ENCODE measurements at regions not wholly inside any gene's neighbourhood (a gene's known extent, or its start where the extent isn't known, plus 50 kb on each side); places are given as distances from the start of the nearest gene placed in this dataset.

DNA sequence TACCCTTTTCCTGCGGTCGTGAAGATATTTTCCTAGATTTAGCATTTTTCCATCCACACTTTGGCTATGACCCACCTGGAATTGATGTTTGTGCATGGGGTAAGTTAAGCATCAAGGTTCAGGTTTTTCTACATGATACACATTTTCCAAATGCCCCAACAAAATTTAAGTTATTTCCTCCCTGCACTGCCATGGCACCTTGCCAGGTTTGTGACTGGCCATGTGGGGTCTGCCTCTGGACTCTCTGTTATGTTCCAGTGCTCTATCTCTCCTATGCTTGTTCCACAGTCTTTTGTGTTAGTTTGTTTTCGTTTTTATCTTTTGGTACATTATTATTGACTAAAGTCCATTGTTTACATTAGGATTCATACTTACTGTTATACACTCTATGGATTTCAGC, 934.3 kb downstream of the TBC1D22A start:
- TF ChIP-seq, protein P1, sequence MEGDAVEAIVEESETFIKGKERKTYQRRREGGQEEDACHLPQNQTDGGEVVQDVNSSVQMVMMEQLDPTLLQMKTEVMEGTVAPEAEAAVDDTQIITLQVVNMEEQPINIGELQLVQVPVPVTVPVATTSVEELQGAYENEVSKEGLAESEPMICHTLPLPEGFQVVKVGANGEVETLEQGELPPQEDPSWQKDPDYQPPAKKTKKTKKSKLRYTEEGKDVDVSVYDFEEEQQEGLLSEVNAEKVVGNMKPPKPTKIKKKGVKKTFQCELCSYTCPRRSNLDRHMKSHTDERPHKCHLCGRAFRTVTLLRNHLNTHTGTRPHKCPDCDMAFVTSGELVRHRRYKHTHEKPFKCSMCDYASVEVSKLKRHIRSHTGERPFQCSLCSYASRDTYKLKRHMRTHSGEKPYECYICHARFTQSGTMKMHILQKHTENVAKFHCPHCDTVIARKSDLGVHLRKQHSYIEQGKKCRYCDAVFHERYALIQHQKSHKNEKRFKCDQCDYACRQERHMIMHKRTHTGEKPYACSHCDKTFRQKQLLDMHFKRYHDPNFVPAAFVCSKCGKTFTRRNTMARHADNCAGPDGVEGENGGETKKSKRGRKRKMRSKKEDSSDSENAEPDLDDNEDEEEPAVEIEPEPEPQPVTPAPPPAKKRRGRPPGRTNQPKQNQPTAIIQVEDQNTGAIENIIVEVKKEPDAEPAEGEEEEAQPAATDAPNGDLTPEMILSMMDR (IDR thresholded peaks at IDR 0.05), result no peak
- TF ChIP-seq, protein P2, sequence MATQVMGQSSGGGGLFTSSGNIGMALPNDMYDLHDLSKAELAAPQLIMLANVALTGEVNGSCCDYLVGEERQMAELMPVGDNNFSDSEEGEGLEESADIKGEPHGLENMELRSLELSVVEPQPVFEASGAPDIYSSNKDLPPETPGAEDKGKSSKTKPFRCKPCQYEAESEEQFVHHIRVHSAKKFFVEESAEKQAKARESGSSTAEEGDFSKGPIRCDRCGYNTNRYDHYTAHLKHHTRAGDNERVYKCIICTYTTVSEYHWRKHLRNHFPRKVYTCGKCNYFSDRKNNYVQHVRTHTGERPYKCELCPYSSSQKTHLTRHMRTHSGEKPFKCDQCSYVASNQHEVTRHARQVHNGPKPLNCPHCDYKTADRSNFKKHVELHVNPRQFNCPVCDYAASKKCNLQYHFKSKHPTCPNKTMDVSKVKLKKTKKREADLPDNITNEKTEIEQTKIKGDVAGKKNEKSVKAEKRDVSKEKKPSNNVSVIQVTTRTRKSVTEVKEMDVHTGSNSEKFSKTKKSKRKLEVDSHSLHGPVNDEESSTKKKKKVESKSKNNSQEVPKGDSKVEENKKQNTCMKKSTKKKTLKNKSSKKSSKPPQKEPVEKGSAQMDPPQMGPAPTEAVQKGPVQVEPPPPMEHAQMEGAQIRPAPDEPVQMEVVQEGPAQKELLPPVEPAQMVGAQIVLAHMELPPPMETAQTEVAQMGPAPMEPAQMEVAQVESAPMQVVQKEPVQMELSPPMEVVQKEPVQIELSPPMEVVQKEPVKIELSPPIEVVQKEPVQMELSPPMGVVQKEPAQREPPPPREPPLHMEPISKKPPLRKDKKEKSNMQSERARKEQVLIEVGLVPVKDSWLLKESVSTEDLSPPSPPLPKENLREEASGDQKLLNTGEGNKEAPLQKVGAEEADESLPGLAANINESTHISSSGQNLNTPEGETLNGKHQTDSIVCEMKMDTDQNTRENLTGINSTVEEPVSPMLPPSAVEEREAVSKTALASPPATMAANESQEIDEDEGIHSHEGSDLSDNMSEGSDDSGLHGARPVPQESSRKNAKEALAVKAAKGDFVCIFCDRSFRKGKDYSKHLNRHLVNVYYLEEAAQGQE (IDR thresholded peaks at IDR 0.05; ENCODE audit: insufficient read depth in 1 of 2, low read depth in 2 of 2, low read length in 1 of 2), result no peak
- TF ChIP-seq POLR2AphosphoS5 (IDR thresholded peaks at IDR 0.05; ENCODE audit: low read depth, low read length), result no peak
- no peak for TF ChIP-seq SIN3A (IDR thresholded peaks at IDR 0.05; ENCODE audit: borderline replicate concordance, insufficient read depth, low read depth, low read length)

All from Panc1 (cell line).